PC-9 (cell line): ENCODE measurements at regions not wholly inside any gene's neighbourhood (a gene's known extent, or its start where the extent isn't known, plus 50 kb on each side); places are given as distances from the start of the nearest gene placed in this dataset.

Experiments used
- EZH2 ChIP-seq: fragments of 200-600 bp; sonication (generic); IDR thresholded peaks from 2 replicates; pipeline ENCODE4 v1.8.0; 2017; ENCODE audit warnings: antibody characterized with exemption, low read depth
- TF ChIP-seq, protein P1 (sequence below): fragments of 200-600 bp; sonication (generic); conservative IDR thresholded peaks from 2 replicates; pipeline ENCODE4 v1.6.1; 2017; ENCODE audit warnings: mixed run types, antibody characterized with exemption, mild to moderate bottlenecking, moderate library complexity

DNA sequence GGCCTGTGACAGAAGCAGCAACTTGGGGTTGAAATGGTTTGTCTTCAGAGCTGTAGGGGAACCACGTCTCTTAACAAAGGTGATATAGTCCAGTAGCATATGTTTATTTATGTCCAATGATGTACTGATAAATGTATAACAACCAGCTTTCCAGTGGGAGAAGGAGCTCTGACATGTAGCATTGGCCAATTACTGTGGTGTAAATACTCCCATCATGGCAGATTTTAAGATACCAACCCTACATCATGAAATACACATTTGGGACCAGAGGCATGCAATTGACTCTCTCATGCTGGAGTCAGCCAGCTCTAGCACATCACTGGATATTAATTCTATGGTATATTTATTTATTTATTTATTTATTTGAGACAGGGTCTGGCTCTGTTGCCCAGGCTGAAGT lies 50.6 kb upstream of the CHST11 start:
- no peak for TF ChIP-seq EZH2
- TF ChIP-seq, protein P1, sequence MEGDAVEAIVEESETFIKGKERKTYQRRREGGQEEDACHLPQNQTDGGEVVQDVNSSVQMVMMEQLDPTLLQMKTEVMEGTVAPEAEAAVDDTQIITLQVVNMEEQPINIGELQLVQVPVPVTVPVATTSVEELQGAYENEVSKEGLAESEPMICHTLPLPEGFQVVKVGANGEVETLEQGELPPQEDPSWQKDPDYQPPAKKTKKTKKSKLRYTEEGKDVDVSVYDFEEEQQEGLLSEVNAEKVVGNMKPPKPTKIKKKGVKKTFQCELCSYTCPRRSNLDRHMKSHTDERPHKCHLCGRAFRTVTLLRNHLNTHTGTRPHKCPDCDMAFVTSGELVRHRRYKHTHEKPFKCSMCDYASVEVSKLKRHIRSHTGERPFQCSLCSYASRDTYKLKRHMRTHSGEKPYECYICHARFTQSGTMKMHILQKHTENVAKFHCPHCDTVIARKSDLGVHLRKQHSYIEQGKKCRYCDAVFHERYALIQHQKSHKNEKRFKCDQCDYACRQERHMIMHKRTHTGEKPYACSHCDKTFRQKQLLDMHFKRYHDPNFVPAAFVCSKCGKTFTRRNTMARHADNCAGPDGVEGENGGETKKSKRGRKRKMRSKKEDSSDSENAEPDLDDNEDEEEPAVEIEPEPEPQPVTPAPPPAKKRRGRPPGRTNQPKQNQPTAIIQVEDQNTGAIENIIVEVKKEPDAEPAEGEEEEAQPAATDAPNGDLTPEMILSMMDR = no peak
